Upper lobe of left lung (tissue), 4 donors: ENCODE measurements at regions not wholly inside any gene's neighbourhood (a gene's known extent, or its start where the extent isn't known, plus 50 kb on each side); places are given as distances from the start of the nearest gene placed in this dataset.

Experiments used
- EP300 ChIP-seq, 4 donors: sonication (generic); formaldehyde crosslinking; IDR thresholded peaks; one replicate each; pipeline ENCODE4 v1.5.1; 2017; ENCODE audit warnings: antibody characterized with exemption in 4 of 4, control low read depth in 2 of 4
- POLR2AphosphoS5 ChIP-seq, 2 donors: sonication (generic); formaldehyde crosslinking; IDR thresholded peaks; one replicate each; pipeline ENCODE4 v1.5.1; 2017; ENCODE audit warnings: antibody characterized with exemption in 2 of 2

- TF ChIP-seq EP300 (IDR thresholded peaks at IDR 0.05) (no peak), POLR2AphosphoS5 (IDR thresholded peaks at IDR 0.05) (no peak)
Measured at GRCh38 chr2:9755008-9755407, 88.3 kb upstream of the TAF1B start.
